A549 (cell line): ENCODE measurements at regions not wholly inside any gene's neighbourhood (a gene's known extent, or its start where the extent isn't known, plus 50 kb on each side); places are given as distances from the start of the nearest gene placed in this dataset.

Experiments
- ATAC-seq, 2 experiments: fragments of 200-7000 bp in 1 of 2; fragments of >200 bp in 1 of 2; cut with Nextera tagmentation in 1 of 2; cut with Tn5 transposase in 1 of 2; 3 replicates each; pipeline versions ENCODE4 v1.8.0 to v1.9.1; 2018 to 2020; ENCODE audit warnings: mild to moderate bottlenecking in 1 of 2, moderate library complexity in 1 of 2
- CTCF ChIA-PET: fragments of 300-600 bp; sonication (Branson Sonifier 250); formaldehyde crosslinking; extraction: SDS; loops from one replicate; lab custom pipeline; 2021; ENCODE audit warnings: antibody characterized with exemption, inconsistent platforms; lab: Yijun Ruan, JAX
- POLR2A ChIA-PET: fragments of 350-600 bp; formaldehyde crosslinking; extraction: SDS; loops from one replicate; lab custom pipeline; 2021; ENCODE audit warnings: antibody characterized with exemption, inconsistent platforms; lab: Yijun Ruan, JAX
- DNase-seq, 2 experiments: peaks; one replicate each; pipeline versions ENCODE4 v3.0.0 to v3.0.0-alpha.2; 2011 to 2016; ENCODE audit warnings: low read depth in 1 of 2, low spot score in 1 of 2
- FAIRE-seq: peaks from 2 replicates; lab custom pipeline; 2011; peaks lifted over from hg19 to GRCh38; lab: Jason Lieb, UNC
- H3K27ac ChIP-seq, 2 experiments: fragments of >200 bp; sonication (Bioruptor Twin); formaldehyde crosslinking; 3 replicates each; pipeline ENCODE4 v1.5.1; 2016 to 2017
- H3K4me1 ChIP-seq: fragments of >200 bp; sonication (Bioruptor Twin); formaldehyde crosslinking; 3 replicates; pipeline ENCODE4 v1.6.1; 2016
- H3K4me2 ChIP-seq: fragments of >200 bp; sonication (Bioruptor Twin); formaldehyde crosslinking; 3 replicates; pipeline ENCODE4 v1.6.1; 2016
- H3K4me3 ChIP-seq: fragments of >200 bp; sonication (Bioruptor Twin); formaldehyde crosslinking; 3 replicates; pipeline ENCODE4 v1.5.1; 2016
- H3K9me3 ChIP-seq: fragments of >200 bp; sonication (Bioruptor Twin); formaldehyde crosslinking; 3 replicates; pipeline ENCODE4 v1.6.1; 2016
- CBX2 ChIP-seq: fragments of 200-600 bp; sonication (generic); IDR thresholded peaks from 2 replicates; pipeline ENCODE4 v1.6.1; 2016; ENCODE audit warnings: low read depth, mild to moderate bottlenecking, borderline replicate concordance
- CBX8 ChIP-seq: fragments of 200-600 bp; sonication (generic); IDR thresholded peaks from 2 replicates; pipeline ENCODE4 v1.6.1; 2016
- CHD2 ChIP-seq: fragments of 150-350 bp; IDR thresholded peaks from 2 replicates; pipeline ENCODE4 v1.6.1; 2014; ENCODE audit warnings: low read length; ENCODE audit not compliant: partially characterized antibody
- EHF ChIP-seq: fragments of 250-450 bp; sonication (Bioruptor Pico); IDR thresholded peaks from 2 replicates; pipeline ENCODE4 v1.5.0; 2020; ENCODE audit warnings: mild to moderate bottlenecking
- ELK1 ChIP-seq: fragments of 150-350 bp; IDR thresholded peaks from 2 replicates; pipeline ENCODE4 v1.6.1; 2014; ENCODE audit warnings: low read depth, mild to moderate bottlenecking, low read length
- FOSB ChIP-seq: fragments of 250-450 bp; sonication (Bioruptor Pico); IDR thresholded peaks from 2 replicates; pipeline ENCODE4 v1.5.0; 2020; ENCODE audit warnings: mild to moderate bottlenecking, moderate library complexity
- FOSL2 ChIP-seq, 2 experiments: fragments of 450-650 bp in 1 of 2; fragments of >200 bp in 1 of 2; sonication (Bioruptor Twin) in 1 of 2; formaldehyde crosslinking; IDR thresholded peaks; 2 replicates each; pipeline versions ENCODE4 v1.5.0 to v1.6.1; 2016 to 2020; ENCODE audit warnings: mild to moderate bottlenecking in 1 of 2, moderate library complexity in 1 of 2
- GATA3 ChIP-seq: IDR thresholded peaks from 2 replicates; pipeline ENCODE4 v1.6.1; 2012; ENCODE audit warnings: borderline replicate concordance
- HDAC2 ChIP-seq: fragments of 200-600 bp; sonication (generic); IDR thresholded peaks from 2 replicates; pipeline ENCODE4 v1.6.1; 2016
- HES2 ChIP-seq: fragments of >200 bp; sonication (Bioruptor Twin); formaldehyde crosslinking; IDR thresholded peaks from 2 replicates; pipeline ENCODE4 v1.6.1; 2016
- HOXA7 ChIP-seq: fragments of 250-450 bp; sonication (Bioruptor Pico); IDR thresholded peaks from 2 replicates; pipeline ENCODE4 v1.5.0; 2020; ENCODE audit warnings: mild to moderate bottlenecking, moderate library complexity
- HOXB13 ChIP-seq: fragments of 250-450 bp; sonication (Bioruptor Pico); IDR thresholded peaks from 2 replicates; pipeline ENCODE4 v1.5.0; 2020; ENCODE audit warnings: low read depth, mild to moderate bottlenecking, moderate library complexity
- HOXB5 ChIP-seq: fragments of 250-450 bp; sonication (Bioruptor Pico); IDR thresholded peaks from 2 replicates; pipeline ENCODE4 v1.5.0; 2020; ENCODE audit warnings: mild to moderate bottlenecking, moderate library complexity
- JUNB ChIP-seq: fragments of >200 bp; sonication (Bioruptor Twin); formaldehyde crosslinking; IDR thresholded peaks from 2 replicates; pipeline ENCODE4 v1.6.1; 2016
- KDM5A ChIP-seq: fragments of 200-600 bp; sonication (generic); IDR thresholded peaks from 2 replicates; pipeline ENCODE4 v1.6.1; 2016; ENCODE audit warnings: antibody characterized with exemption, mild to moderate bottlenecking
- NFE2L2 ChIP-seq: fragments of 150-350 bp; conservative IDR thresholded peaks from 2 replicates; pipeline ENCODE4 v1.6.1; 2014; ENCODE audit warnings: low read length
- NPAS2 ChIP-seq: fragments of 250-450 bp; sonication (Bioruptor Pico); IDR thresholded peaks from 2 replicates; pipeline ENCODE4 v1.8.0; 2022; ENCODE audit warnings: mild to moderate bottlenecking, moderate library complexity, borderline replicate concordance
- NR3C1 ChIP-seq: fragments of >200 bp; sonication (Bioruptor Twin); formaldehyde crosslinking; IDR thresholded peaks from 3 replicates; pipeline ENCODE4 v1.6.1; 2017
- PHF8 ChIP-seq: fragments of 200-600 bp; sonication (generic); IDR thresholded peaks from 2 replicates; pipeline ENCODE4 v1.6.1; 2016; ENCODE audit warnings: low read depth, mild to moderate bottlenecking, antibody characterized with exemption, moderate library complexity, borderline replicate concordance
- POLR2A ChIP-seq: IDR thresholded peaks from 2 replicates; pipeline ENCODE4 v1.6.1; 2012; ENCODE audit warnings: mild to moderate bottlenecking, low read length
- RAD21 ChIP-seq, 2 experiments: fragments of >200 bp in 1 of 2; sonication (Bioruptor Twin) in 1 of 2; formaldehyde crosslinking in 1 of 2; IDR thresholded peaks in 1 of 2; conservative IDR thresholded peaks in 1 of 2; 2 replicates in 1 of 2; 3 replicates in 1 of 2; pipeline ENCODE4 v1.6.1; 2012 to 2018; ENCODE audit warnings: inconsistent platforms in 1 of 2
- RARB ChIP-seq: fragments of 250-450 bp; sonication (Bioruptor Pico); IDR thresholded peaks from 2 replicates; pipeline ENCODE4 v1.8.0; 2021; ENCODE audit warnings: mild to moderate bottlenecking, moderate library complexity
- RFX5 ChIP-seq: fragments of 450-650 bp; IDR thresholded peaks from 2 replicates; pipeline ENCODE4 v1.7.1; 2014; ENCODE audit warnings: antibody characterized with exemption, mild to moderate bottlenecking, moderate library complexity
- RNF2 ChIP-seq: fragments of 200-600 bp; sonication (generic); IDR thresholded peaks from 2 replicates; pipeline ENCODE4 v1.6.1; 2016; ENCODE audit warnings: low read depth, mild to moderate bottlenecking, antibody characterized with exemption, moderate library complexity, borderline replicate concordance
- SMC3 ChIP-seq: fragments of >200 bp; sonication (Bioruptor Twin); formaldehyde crosslinking; IDR thresholded peaks from 3 replicates; pipeline ENCODE4 v1.6.1; 2018; ENCODE audit warnings: inconsistent platforms
- TFCP2L1 ChIP-seq: fragments of 250-450 bp; sonication (Bioruptor Pico); IDR thresholded peaks from 2 replicates; pipeline ENCODE4 v1.5.0; 2021; ENCODE audit warnings: mild to moderate bottlenecking
- ZC3H11A ChIP-seq: fragments of 450-650 bp; IDR thresholded peaks from 2 replicates; pipeline ENCODE4 v1.6.1; 2014; ENCODE audit warnings: antibody characterized with exemption, mild to moderate bottlenecking
- WGBS: methylation state at CpG from one replicate; pipeline ENCODE4 v1.1.6; 2017; ENCODE audit errors: missing lambda C conversion rate; 5-methylcytosine and 5-hydroxymethylcytosine counted together
- TF ChIP-seq, protein P1 (sequence below): fragments of 250-450 bp; sonication (Bioruptor Pico); IDR thresholded peaks from 2 replicates; pipeline ENCODE4 v1.5.0; 2021; ENCODE audit warnings: mild to moderate bottlenecking, moderate library complexity, borderline replicate concordance
- TF ChIP-seq, protein P2 (sequence below): IDR thresholded peaks from 2 replicates; pipeline ENCODE4 v1.6.1; 2012
- TF ChIP-seq, protein P3 (sequence below): fragments of 200-600 bp; sonication (generic); IDR thresholded peaks from 2 replicates; pipeline ENCODE4 v1.6.1; 2016; ENCODE audit warnings: antibody characterized with exemption, mild to moderate bottlenecking, moderate library complexity
- TF ChIP-seq, protein P4 (sequence below): IDR thresholded peaks from 2 replicates; pipeline ENCODE4 v1.6.1; 2012

GRCh38 chr9:101904845-101905244 is 166.4 kb upstream of the GRIN3A start:
- Histone ChIP-seq H3K4me2 (no peak overlapping the region), H3K27ac (no peak overlapping the region), H3K4me1 (no peaks in the 10 kb centered on the region), H3K9me3 (no peaks in the 10 kb centered on the region; the same call in 2 of the 3 replicates), H3K4me3 (no peak overlapping the region)
- ATAC-seq: no peak
- no peak for TF ChIP-seq KDM5A
- no peak for TF ChIP-seq SMC3
- no peak for TF ChIP-seq POLR2A
- TF ChIP-seq HOXB13 (CRISPR knock-in tag): no peak
- no peak for TF ChIP-seq CHD2
- TF ChIP-seq, protein P1, sequence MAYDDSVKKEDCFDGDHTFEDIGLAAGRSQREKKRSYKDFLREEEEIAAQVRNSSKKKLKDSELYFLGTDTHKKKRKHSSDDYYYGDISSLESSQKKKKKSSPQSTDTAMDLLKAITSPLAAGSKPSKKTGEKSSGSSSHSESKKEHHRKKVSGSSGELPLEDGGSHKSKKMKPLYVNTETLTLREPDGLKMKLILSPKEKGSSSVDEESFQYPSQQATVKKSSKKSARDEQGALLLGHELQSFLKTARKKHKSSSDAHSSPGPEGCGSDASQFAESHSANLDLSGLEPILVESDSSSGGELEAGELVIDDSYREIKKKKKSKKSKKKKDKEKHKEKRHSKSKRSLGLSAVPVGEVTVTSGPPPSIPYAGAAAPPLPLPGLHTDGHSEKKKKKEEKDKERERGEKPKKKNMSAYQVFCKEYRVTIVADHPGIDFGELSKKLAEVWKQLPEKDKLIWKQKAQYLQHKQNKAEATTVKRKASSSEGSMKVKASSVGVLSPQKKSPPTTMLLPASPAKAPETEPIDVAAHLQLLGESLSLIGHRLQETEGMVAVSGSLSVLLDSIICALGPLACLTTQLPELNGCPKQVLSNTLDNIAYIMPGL: no peak
- no peak for TF ChIP-seq TFCP2L1 (CRISPR knock-in tag)
- no peak for TF ChIP-seq NFE2L2
- TF ChIP-seq HOXB5 (CRISPR knock-in tag): no peak
- no peak for TF ChIP-seq CBX2
- TF ChIP-seq HES2: no peak
- no peak for TF ChIP-seq ELK1
- TF ChIP-seq GATA3: no peak
- TF ChIP-seq, protein P2, sequence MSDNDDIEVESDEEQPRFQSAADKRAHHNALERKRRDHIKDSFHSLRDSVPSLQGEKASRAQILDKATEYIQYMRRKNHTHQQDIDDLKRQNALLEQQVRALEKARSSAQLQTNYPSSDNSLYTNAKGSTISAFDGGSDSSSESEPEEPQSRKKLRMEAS: no peak
- TF ChIP-seq ZC3H11A: no peak
- TF ChIP-seq FOSB: no peak
- no peak for TF ChIP-seq RFX5
- TF ChIP-seq HDAC2: no peak
- TF ChIP-seq NR3C1: no peak
- WGBS: 43% methylated on average over 1 of the region's 1 CpG
- ChIA-PET CTCF (no interaction called here), POLR2A (no interaction called here)
- FAIRE-seq: no peak
- DNase-seq: no peak

DNA sequence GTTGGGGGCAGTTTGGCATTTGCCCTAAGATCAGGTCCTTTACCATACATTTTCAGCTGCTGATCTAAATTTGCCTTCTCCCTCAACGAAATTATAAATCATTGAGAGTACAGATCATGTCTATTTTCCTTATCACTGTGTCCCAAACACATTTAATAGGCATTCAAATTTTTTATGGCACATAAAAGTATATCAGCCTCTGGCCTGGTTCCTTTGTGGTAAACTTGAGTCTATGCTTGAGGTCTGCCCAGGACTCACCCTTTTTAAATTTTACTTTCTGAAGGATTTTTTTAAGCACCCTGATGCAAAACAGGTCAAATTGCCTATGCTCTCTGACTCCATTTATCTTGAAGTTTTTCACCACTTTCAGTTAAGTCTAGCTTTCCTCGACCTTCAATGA is 163.6 kb upstream of the GRIN3A start:
- no peak overlapping the region for H3K4me3 ChIP-seq
- H3K4me1 ChIP-seq: no peaks in the 10 kb centered on the region
- DNase-seq: no peak
- no peak for ATAC-seq
- ChIA-PET POLR2A (no interaction called here), CTCF (no interaction called here)
- H3K9me3 ChIP-seq: no peaks in the 10 kb centered on the region
- FAIRE-seq: no peak
- H3K27ac ChIP-seq: no peak overlapping the region
- 0% methylated on average over 2 of the region's 2 CpGs for WGBS
- H3K4me2 ChIP-seq: no peak overlapping the region
- TF ChIP-seq EHF (CRISPR knock-in tag) (no peak), CBX8 (no peak), PHF8 (no peak), ZC3H11A (no peak), NPAS2 (no peak), JUNB (no peak), NFE2L2 (no peak), RAD21 (conservative IDR thresholded peaks at IDR 0.05 in 1 of 2, IDR thresholded peaks at IDR 0.05 in 1 of 2) (no peak), CHD2 (no peak), RNF2 (no peak), FOSL2 (IDR thresholded peaks at IDR 0.05) (no peak), FOSL2 (CRISPR knock-in tag; IDR thresholded peaks at IDR 0.05) (no peak), RARB (CRISPR knock-in tag) (no peak), HOXA7 (no peak), FOSB (no peak)
- TF ChIP-seq, protein P3, sequence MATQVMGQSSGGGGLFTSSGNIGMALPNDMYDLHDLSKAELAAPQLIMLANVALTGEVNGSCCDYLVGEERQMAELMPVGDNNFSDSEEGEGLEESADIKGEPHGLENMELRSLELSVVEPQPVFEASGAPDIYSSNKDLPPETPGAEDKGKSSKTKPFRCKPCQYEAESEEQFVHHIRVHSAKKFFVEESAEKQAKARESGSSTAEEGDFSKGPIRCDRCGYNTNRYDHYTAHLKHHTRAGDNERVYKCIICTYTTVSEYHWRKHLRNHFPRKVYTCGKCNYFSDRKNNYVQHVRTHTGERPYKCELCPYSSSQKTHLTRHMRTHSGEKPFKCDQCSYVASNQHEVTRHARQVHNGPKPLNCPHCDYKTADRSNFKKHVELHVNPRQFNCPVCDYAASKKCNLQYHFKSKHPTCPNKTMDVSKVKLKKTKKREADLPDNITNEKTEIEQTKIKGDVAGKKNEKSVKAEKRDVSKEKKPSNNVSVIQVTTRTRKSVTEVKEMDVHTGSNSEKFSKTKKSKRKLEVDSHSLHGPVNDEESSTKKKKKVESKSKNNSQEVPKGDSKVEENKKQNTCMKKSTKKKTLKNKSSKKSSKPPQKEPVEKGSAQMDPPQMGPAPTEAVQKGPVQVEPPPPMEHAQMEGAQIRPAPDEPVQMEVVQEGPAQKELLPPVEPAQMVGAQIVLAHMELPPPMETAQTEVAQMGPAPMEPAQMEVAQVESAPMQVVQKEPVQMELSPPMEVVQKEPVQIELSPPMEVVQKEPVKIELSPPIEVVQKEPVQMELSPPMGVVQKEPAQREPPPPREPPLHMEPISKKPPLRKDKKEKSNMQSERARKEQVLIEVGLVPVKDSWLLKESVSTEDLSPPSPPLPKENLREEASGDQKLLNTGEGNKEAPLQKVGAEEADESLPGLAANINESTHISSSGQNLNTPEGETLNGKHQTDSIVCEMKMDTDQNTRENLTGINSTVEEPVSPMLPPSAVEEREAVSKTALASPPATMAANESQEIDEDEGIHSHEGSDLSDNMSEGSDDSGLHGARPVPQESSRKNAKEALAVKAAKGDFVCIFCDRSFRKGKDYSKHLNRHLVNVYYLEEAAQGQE: no peak
- TF ChIP-seq, protein P4, sequence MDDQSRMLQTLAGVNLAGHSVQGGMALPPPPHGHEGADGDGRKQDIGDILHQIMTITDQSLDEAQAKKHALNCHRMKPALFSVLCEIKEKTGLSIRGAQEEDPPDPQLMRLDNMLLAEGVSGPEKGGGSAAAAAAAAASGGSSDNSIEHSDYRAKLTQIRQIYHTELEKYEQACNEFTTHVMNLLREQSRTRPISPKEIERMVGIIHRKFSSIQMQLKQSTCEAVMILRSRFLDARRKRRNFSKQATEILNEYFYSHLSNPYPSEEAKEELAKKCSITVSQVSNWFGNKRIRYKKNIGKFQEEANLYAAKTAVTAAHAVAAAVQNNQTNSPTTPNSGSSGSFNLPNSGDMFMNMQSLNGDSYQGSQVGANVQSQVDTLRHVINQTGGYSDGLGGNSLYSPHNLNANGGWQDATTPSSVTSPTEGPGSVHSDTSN: no peak
- TF ChIP-seq, protein P1: no peak
